MM.1S (cell line): ENCODE measurements at regions not wholly inside any gene's neighbourhood (a gene's known extent, or its start where the extent isn't known, plus 50 kb on each side); places are given as distances from the start of the nearest gene placed in this dataset.

Source experiments
- DNase-seq: peaks from one replicate; pipeline ENCODE4 v3.0.0-alpha.2; 2015
- H2AFZ ChIP-seq: fragments of 300-600 bp; sonication (generic); 2 replicates; pipeline ENCODE4 v1.6.0; 2016; ENCODE audit warnings: antibody characterized with exemption, low read length
- H3F3A ChIP-seq: fragments of 300-600 bp; sonication (generic); 2 replicates; pipeline ENCODE4 v1.6.1; 2016; ENCODE audit warnings: mild to moderate bottlenecking, antibody characterized with exemption, low read length, moderate library complexity, mixed read lengths; ENCODE audit not compliant: insufficient read depth
- H3K27ac ChIP-seq: fragments of 300-600 bp; sonication (generic); 2 replicates; pipeline ENCODE4 v1.5.1; 2016; ENCODE audit warnings: mild to moderate bottlenecking, low read length
- H3K27me3 ChIP-seq: fragments of 300-600 bp; sonication (generic); replicated peaks from 2 replicates; pipeline ENCODE4 v1.6.0; 2016; ENCODE audit warnings: low read length; ENCODE audit not compliant: insufficient read depth
- H3K36me3 ChIP-seq: fragments of 300-600 bp; sonication (generic); replicated peaks from 2 replicates; pipeline ENCODE4 v1.6.1; 2016; ENCODE audit warnings: mild to moderate bottlenecking, low read length, mixed read lengths; ENCODE audit not compliant: insufficient read depth
- H3K4me1 ChIP-seq: fragments of 300-600 bp; sonication (generic); 2 replicates; pipeline ENCODE4 v1.6.1; 2016; ENCODE audit warnings: low read length, mixed read lengths
- H3K4me2 ChIP-seq: fragments of 300-600 bp; sonication (generic); 2 replicates; pipeline ENCODE4 v1.6.0; 2016; ENCODE audit warnings: low read depth, low read length
- H3K4me3 ChIP-seq: fragments of 300-600 bp; sonication (generic); 2 replicates; pipeline ENCODE4 v1.5.1; 2016; ENCODE audit warnings: low read length, mixed read lengths
- H3K79me2 ChIP-seq: fragments of 300-600 bp; sonication (generic); 2 replicates; pipeline ENCODE4 v1.6.1; 2016; ENCODE audit warnings: mixed run types, low read length, mixed read lengths
- H3K9ac ChIP-seq: fragments of 300-600 bp; sonication (generic); 2 replicates; pipeline ENCODE4 v1.6.1; 2016; ENCODE audit warnings: low read length, mixed read lengths
- H3K9me2 ChIP-seq: fragments of 300-600 bp; sonication (generic); replicated peaks from 2 replicates; pipeline ENCODE4 v1.6.1; 2016; ENCODE audit warnings: mild to moderate bottlenecking, low read length, mixed read lengths; ENCODE audit not compliant: insufficient read depth
- H3K9me3 ChIP-seq: fragments of 300-600 bp; sonication (generic); replicated peaks from 2 replicates; pipeline ENCODE4 v1.6.1; 2016; ENCODE audit warnings: mild to moderate bottlenecking, low read length, mixed read lengths; ENCODE audit not compliant: insufficient read depth
- H4K20me1 ChIP-seq: fragments of 300-600 bp; sonication (generic); 2 replicates; pipeline ENCODE4 v1.6.1; 2016; ENCODE audit warnings: mild to moderate bottlenecking, low read length, moderate library complexity, mixed read lengths; ENCODE audit not compliant: insufficient read depth
- CTCF ChIP-seq: fragments of 300-600 bp; sonication (generic); IDR thresholded peaks from 2 replicates; pipeline ENCODE4 v1.5.1; 2016; ENCODE audit warnings: antibody characterized with exemption, low read length, mixed read lengths
- EZH2 ChIP-seq: fragments of 300-600 bp; sonication (generic); optimal IDR thresholded peaks from 2 replicates; pipeline ENCODE3; 2017; ENCODE audit warnings: low read depth, mild to moderate bottlenecking, antibody characterized with exemption, low read length, mixed read lengths
- EZH2phosphoT487 ChIP-seq: fragments of 300-600 bp; sonication (generic); IDR thresholded peaks from 2 replicates; pipeline ENCODE4 v1.6.1; 2018; ENCODE audit warnings: antibody characterized with exemption, low read length

- Histone ChIP-seq H3K27ac (no peak overlapping the region), H4K20me1 (no peaks in the 10 kb centered on the region), H3K4me1 (no peaks in the 10 kb centered on the region), H3K9me3 (no peaks in the 10 kb centered on the region), H3K4me2 (no peak overlapping the region), H3K36me3 (no peaks in the 10 kb centered on the region), H3K9me2 (no peaks in the 10 kb centered on the region), H3F3A (no peaks in the 10 kb centered on the region), H3K27me3 (no peaks in the 10 kb centered on the region), H3K9ac (no peak overlapping the region), H3K4me3 (no peak overlapping the region), H2AFZ (no peak overlapping the region), H3K79me2 (no peaks in the 10 kb centered on the region)
- DNase-seq: no peak
- TF ChIP-seq CTCF: no peak
- TF ChIP-seq EZH2phosphoT487: no peak
- TF ChIP-seq EZH2: no peak
Measured at GRCh38 chr9:14400658-14400995, 86.7 kb upstream of the NFIB start.

GRCh38 chr9:14399756-14400657 is 86.1 kb upstream of the NFIB start:
- Histone ChIP-seq H3K4me2 (no peak overlapping the region), H2AFZ (no peak overlapping the region), H3K9me3 (no peaks in the 10 kb centered on the region), H3K27me3 (no peaks in the 10 kb centered on the region), H3K9ac (no peak overlapping the region), H3F3A (no peaks in the 10 kb centered on the region), H3K79me2 (no peaks in the 10 kb centered on the region), H3K36me3 (no peaks in the 10 kb centered on the region), H3K27ac (no peak overlapping the region), H3K4me1 (no peaks in the 10 kb centered on the region), H4K20me1 (no peaks in the 10 kb centered on the region), H3K4me3 (no peak overlapping the region), H3K9me2 (no peaks in the 10 kb centered on the region)
- TF ChIP-seq EZH2phosphoT487 (no peak), EZH2 (no peak), CTCF (no peak)
- DNase-seq: no peak

GRCh38 chr9:14398473-14398872 is 84.5 kb upstream of the NFIB start:
- H3K4me1 ChIP-seq: no peaks in the 10 kb centered on the region
- no peak overlapping the region for H3K9ac ChIP-seq
- no peak for DNase-seq
- no peak overlapping the region for H2AFZ ChIP-seq
- no peaks in the 10 kb centered on the region for H3K27me3 ChIP-seq
- H3K4me3 ChIP-seq: no peak overlapping the region
- H3F3A ChIP-seq: no peaks in the 10 kb centered on the region
- no peaks in the 10 kb centered on the region for H3K9me3 ChIP-seq
- no peaks in the 10 kb centered on the region for H4K20me1 ChIP-seq
- H3K36me3 ChIP-seq: no peaks in the 10 kb centered on the region
- no peaks in the 10 kb centered on the region for H3K79me2 ChIP-seq
- H3K9me2 ChIP-seq: no peaks in the 10 kb centered on the region
- H3K4me2 ChIP-seq: no peak overlapping the region
- TF ChIP-seq EZH2 (no peak), CTCF (no peak), EZH2phosphoT487 (no peak)
- H3K27ac ChIP-seq: no peak overlapping the region
